ENCODE measurements at regions not wholly inside any gene's neighbourhood (a gene's known extent, or its start where the extent isn't known, plus 50 kb on each side); places are given as distances from the start of the nearest gene placed in this dataset.

GRCh38 chr7:47043304-47043703 is 538.6 kb downstream of the TNS3 start:
- no peaks in the 10 kb centered on the region; the same call in 1 of the 2 replicates for H3K9me3 ChIP-seq (ENCODE audit: control insufficient read depth, insufficient read depth, low read length)
- no peaks in the 10 kb centered on the region for H3K27me3 ChIP-seq (ENCODE audit: control insufficient read depth, insufficient read depth, low read length)
- DNase-seq (ENCODE audit: low read depth, low spot score) = no peak
- TF ChIP-seq CTCF (IDR thresholded peaks at IDR 0.05; ENCODE audit: low read depth, low read length) = no peak
- ChIA-PET POLR2A (no interaction called here), CTCF (no interaction called here)
- H3K4me3 ChIP-seq (ENCODE audit: low read depth, low read length) = no peak overlapping the region
- H3K27ac ChIP-seq (ENCODE audit: low read depth, low read length) = no peak overlapping the region

- Histone ChIP-seq H3K4me3 (ENCODE audit: low read depth, low read length) (no peak overlapping the region), H3K27ac (ENCODE audit: low read depth, low read length) (no peak overlapping the region), H3K27me3 (ENCODE audit: control insufficient read depth, insufficient read depth, low read length) (no peaks in the 10 kb centered on the region), H3K9me3 (ENCODE audit: control insufficient read depth, insufficient read depth, low read length) (no peaks in the 10 kb centered on the region; the same call in 1 of the 2 replicates)
- DNase-seq (ENCODE audit: low read depth, low spot score) = no peak
- POLR2A ChIA-PET = no interaction called here
- CTCF ChIA-PET = no interaction called here
- no peak for TF ChIP-seq CTCF (IDR thresholded peaks at IDR 0.05; ENCODE audit: low read depth, low read length)
These were observed 539.2 kb downstream of the TNS3 start for GRCh38 chr7:47042669-47043068.

- POLR2A ChIA-PET = no interaction called here
- CTCF ChIA-PET = no interaction called here
- H3K27me3 ChIP-seq (ENCODE audit: control insufficient read depth, insufficient read depth, low read length) = no peaks in the 10 kb centered on the region
These were observed 541.0 kb downstream of the TNS3 start for GRCh38 chr7:47040795-47041347.

GRCh38 chr7:47039904-47040303 is 542.0 kb downstream of the TNS3 start:
- Histone ChIP-seq H3K9me3 (ENCODE audit: control insufficient read depth, insufficient read depth, low read length) (no peaks in the 10 kb centered on the region), H3K27me3 (ENCODE audit: control insufficient read depth, insufficient read depth, low read length) (no peaks in the 10 kb centered on the region), H3K4me3 (ENCODE audit: low read depth, low read length) (no peak overlapping the region), H3K27ac (ENCODE audit: low read depth, low read length) (no peak overlapping the region)
- DNase-seq (ENCODE audit: low read depth, low spot score) = no peak
- ChIA-PET CTCF (no interaction called here), POLR2A (no interaction called here)
- TF ChIP-seq CTCF (IDR thresholded peaks at IDR 0.05; ENCODE audit: low read depth, low read length) = no peak

More at GRCh38 chr7:47040795-47041347, 541.0 kb downstream of the TNS3 start:
- Histone ChIP-seq H3K27ac (ENCODE audit: low read depth, low read length) (no peak overlapping the region), H3K9me3 (ENCODE audit: control insufficient read depth, insufficient read depth, low read length) (no peaks in the 10 kb centered on the region), H3K4me3 (ENCODE audit: low read depth, low read length) (no peak overlapping the region)
- no peak for DNase-seq (ENCODE audit: low read depth, low spot score)
- no peak for TF ChIP-seq CTCF (IDR thresholded peaks at IDR 0.05; ENCODE audit: low read depth, low read length)

GRCh38 chr7:47039089-47039648 is 542.7 kb downstream of the TNS3 start:
- ChIA-PET POLR2A (no interaction called here), CTCF (no interaction called here)
- Histone ChIP-seq H3K4me3 (ENCODE audit: low read depth, low read length) (no peak overlapping the region), H3K27ac (ENCODE audit: low read depth, low read length) (no peak overlapping the region), H3K9me3 (ENCODE audit: control insufficient read depth, insufficient read depth, low read length) (no peaks in the 10 kb centered on the region), H3K27me3 (ENCODE audit: control insufficient read depth, insufficient read depth, low read length) (no peaks in the 10 kb centered on the region)
- no peak for TF ChIP-seq CTCF (IDR thresholded peaks at IDR 0.05; ENCODE audit: low read depth, low read length)
- DNase-seq (ENCODE audit: low read depth, low spot score) = no peak
